ENCODE measurements at regions not wholly inside any gene's neighbourhood (a gene's known extent, or its start where the extent isn't known, plus 50 kb on each side); places are given as distances from the start of the nearest gene placed in this dataset.

DNA sequence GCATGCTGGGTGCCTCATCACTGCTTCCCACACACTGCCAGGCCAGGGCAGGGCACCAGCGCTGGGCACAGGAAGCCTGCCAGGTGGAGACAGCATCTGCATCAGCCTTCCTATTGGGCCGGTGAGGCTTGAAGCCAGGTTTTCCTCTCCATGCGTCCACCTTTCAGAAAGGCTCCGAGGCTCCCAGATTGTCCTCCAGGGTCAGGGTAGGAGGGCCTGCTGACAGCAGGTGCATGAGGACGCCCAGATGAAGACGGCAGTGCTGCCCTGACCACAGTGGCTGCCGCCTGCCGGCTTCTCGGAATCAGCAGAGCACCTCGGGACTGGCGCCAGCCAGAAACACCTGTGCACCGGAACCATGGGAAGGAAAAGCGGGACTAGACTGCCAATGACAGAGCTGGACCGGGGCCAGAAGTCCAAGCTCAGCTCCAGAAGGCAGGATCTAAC is 170.5 kb upstream of the CST7 start:
- no peak overlapping the region for H3K27ac ChIP-seq
- H3K4me2 ChIP-seq = no peak overlapping the region
- CTCF ChIA-PET = interaction anchor here (1.0 to 6.6 kb wide), 5 partner anchors 15 to 841 kb away, joined by 3 to 66 read pairs (median 7); no protein-coding TSS in a partner anchor
- DNase-seq (ENCODE audit: low read depth in 1 of 2, low spot score in 1 of 2) (no peak), FAIRE-seq (no peak), ATAC-seq (no peak)
- 84% methylated on average over 14 of the region's 14 CpGs for WGBS (ENCODE audit: missing lambda C conversion rate)
- H3K9me3 ChIP-seq = peaks cover 18% of the 10 kb centered on the region; the same call in 2 of the 3 replicates
- H3K4me3 ChIP-seq = no peak overlapping the region
- POLR2A ChIA-PET = no interaction called here
- H3K4me1 ChIP-seq = peaks cover 11% of the 10 kb centered on the region
- TF ChIP-seq NFE2L2 (conservative IDR thresholded peaks at IDR 0.05; ENCODE audit: low read length) (no peak), ZSCAN20 (CRISPR knock-in tag; IDR thresholded peaks at IDR 0.05) (no peak), SMC3 (IDR thresholded peaks at IDR 0.05) (no peak), ESRRA (IDR thresholded peaks at IDR 0.05; ENCODE audit: borderline replicate concordance, low read length) (no peak), JUN (IDR thresholded peaks at IDR 0.05) (no peak), ZFP36 (IDR thresholded peaks at IDR 0.05; ENCODE audit: borderline replicate concordance, partially characterized antibody) (no peak), MAFK (IDR thresholded peaks at IDR 0.05; ENCODE audit: partially characterized antibody) (no peak), FOXS1 (CRISPR knock-in tag; IDR thresholded peaks at IDR 0.05) (no peak), HOXB13 (CRISPR knock-in tag; IDR thresholded peaks at IDR 0.05; ENCODE audit: low read depth) (no peak), RFX5 (IDR thresholded peaks at IDR 0.05) (no peak), MAZ (IDR thresholded peaks at IDR 0.05; ENCODE audit: borderline replicate concordance, low read depth, low read length) (no peak), BCL3 (IDR thresholded peaks at IDR 0.05) (no peak), MYC (IDR thresholded peaks at IDR 0.05; ENCODE audit: borderline replicate concordance, low read length) (no peak), CBX8 (IDR thresholded peaks at IDR 0.05) (no peak), ATOH8 (CRISPR knock-in tag; IDR thresholded peaks at IDR 0.05; ENCODE audit: low read depth) (no peak), HOXA7 (CRISPR knock-in tag; IDR thresholded peaks at IDR 0.05) (no peak), GATA3 (IDR thresholded peaks at IDR 0.05; ENCODE audit: borderline replicate concordance) (no peak)
- TF ChIP-seq, protein P1, sequence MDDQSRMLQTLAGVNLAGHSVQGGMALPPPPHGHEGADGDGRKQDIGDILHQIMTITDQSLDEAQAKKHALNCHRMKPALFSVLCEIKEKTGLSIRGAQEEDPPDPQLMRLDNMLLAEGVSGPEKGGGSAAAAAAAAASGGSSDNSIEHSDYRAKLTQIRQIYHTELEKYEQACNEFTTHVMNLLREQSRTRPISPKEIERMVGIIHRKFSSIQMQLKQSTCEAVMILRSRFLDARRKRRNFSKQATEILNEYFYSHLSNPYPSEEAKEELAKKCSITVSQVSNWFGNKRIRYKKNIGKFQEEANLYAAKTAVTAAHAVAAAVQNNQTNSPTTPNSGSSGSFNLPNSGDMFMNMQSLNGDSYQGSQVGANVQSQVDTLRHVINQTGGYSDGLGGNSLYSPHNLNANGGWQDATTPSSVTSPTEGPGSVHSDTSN (IDR thresholded peaks at IDR 0.05) = no peak
- TF ChIP-seq, protein P2, sequence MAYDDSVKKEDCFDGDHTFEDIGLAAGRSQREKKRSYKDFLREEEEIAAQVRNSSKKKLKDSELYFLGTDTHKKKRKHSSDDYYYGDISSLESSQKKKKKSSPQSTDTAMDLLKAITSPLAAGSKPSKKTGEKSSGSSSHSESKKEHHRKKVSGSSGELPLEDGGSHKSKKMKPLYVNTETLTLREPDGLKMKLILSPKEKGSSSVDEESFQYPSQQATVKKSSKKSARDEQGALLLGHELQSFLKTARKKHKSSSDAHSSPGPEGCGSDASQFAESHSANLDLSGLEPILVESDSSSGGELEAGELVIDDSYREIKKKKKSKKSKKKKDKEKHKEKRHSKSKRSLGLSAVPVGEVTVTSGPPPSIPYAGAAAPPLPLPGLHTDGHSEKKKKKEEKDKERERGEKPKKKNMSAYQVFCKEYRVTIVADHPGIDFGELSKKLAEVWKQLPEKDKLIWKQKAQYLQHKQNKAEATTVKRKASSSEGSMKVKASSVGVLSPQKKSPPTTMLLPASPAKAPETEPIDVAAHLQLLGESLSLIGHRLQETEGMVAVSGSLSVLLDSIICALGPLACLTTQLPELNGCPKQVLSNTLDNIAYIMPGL (CRISPR knock-in tag; IDR thresholded peaks at IDR 0.05; ENCODE audit: borderline replicate concordance) = no peak

DNA sequence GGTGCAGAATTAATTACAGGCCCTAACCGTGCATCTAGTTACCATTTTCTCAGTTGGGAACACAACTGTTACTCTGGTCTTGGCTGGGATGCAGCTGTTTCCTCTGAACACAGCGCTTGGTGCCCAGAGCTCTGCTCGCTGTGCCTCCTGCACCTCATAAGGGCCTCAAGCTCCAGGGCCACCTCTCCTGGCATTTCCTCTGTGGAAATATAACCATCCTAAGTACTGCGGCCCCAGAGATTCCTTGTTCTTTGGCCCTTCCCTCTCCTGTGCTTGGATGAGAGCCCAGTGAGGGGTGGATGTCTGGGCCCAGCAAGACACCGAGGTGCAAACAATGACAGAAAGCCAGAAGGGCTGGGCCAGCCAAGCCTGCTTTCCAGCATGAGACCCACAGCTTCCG is 169.9 kb upstream of the CST7 start:
- WGBS (ENCODE audit: missing lambda C conversion rate) = 49% methylated on average over 6 of the region's 6 CpGs
- H3K9me3 ChIP-seq = peaks cover 18% of the 10 kb centered on the region; the same call in 2 of the 3 replicates
- H3K27ac ChIP-seq = no peak overlapping the region
- ATAC-seq (no peak), FAIRE-seq (no peak), DNase-seq (ENCODE audit: low read depth in 1 of 2, low spot score in 1 of 2) (no peak)
- no peak overlapping the region for H3K4me3 ChIP-seq
- POLR2A ChIA-PET = no interaction called here
- H3K4me1 ChIP-seq = peaks cover 6% of the 10 kb centered on the region
- no peak overlapping the region for H3K4me2 ChIP-seq
- CTCF ChIA-PET = interaction anchor here (1.0 to 6.6 kb wide), 4 partner anchors 14 to 842 kb away, joined by 3 to 66 read pairs (median 8); no protein-coding TSS in a partner anchor
- TF ChIP-seq, protein P3, sequence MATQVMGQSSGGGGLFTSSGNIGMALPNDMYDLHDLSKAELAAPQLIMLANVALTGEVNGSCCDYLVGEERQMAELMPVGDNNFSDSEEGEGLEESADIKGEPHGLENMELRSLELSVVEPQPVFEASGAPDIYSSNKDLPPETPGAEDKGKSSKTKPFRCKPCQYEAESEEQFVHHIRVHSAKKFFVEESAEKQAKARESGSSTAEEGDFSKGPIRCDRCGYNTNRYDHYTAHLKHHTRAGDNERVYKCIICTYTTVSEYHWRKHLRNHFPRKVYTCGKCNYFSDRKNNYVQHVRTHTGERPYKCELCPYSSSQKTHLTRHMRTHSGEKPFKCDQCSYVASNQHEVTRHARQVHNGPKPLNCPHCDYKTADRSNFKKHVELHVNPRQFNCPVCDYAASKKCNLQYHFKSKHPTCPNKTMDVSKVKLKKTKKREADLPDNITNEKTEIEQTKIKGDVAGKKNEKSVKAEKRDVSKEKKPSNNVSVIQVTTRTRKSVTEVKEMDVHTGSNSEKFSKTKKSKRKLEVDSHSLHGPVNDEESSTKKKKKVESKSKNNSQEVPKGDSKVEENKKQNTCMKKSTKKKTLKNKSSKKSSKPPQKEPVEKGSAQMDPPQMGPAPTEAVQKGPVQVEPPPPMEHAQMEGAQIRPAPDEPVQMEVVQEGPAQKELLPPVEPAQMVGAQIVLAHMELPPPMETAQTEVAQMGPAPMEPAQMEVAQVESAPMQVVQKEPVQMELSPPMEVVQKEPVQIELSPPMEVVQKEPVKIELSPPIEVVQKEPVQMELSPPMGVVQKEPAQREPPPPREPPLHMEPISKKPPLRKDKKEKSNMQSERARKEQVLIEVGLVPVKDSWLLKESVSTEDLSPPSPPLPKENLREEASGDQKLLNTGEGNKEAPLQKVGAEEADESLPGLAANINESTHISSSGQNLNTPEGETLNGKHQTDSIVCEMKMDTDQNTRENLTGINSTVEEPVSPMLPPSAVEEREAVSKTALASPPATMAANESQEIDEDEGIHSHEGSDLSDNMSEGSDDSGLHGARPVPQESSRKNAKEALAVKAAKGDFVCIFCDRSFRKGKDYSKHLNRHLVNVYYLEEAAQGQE (IDR thresholded peaks at IDR 0.05) = no peak
- TF ChIP-seq MAX (IDR thresholded peaks at IDR 0.05) (no peak), ZFP36 (IDR thresholded peaks at IDR 0.05; ENCODE audit: borderline replicate concordance, partially characterized antibody) (no peak)

All from A549 (cell line).